Thymus (tissue), 11 donors: ENCODE measurements at regions not wholly inside any gene's neighbourhood (a gene's known extent, or its start where the extent isn't known, plus 50 kb on each side); places are given as distances from the start of the nearest gene placed in this dataset.
"Not testable (repeated sequence)": the region's sequence is repeated elsewhere in the genome, so short reads cannot be mapped to it uniquely, and the experiment has no call there.

Experiments used
- DNase-seq, 9 donors: peaks; one replicate each; pipeline ENCODE4 v3.0.0-alpha.2; 2013; ENCODE audit warnings: low spot score in 9 of 9, low read depth in 6 of 9, missing footprints in 1 of 9
- H3K27ac ChIP-seq, 2 donors: one replicate each; pipeline ENCODE4 v1.5.1; 2013; ENCODE audit warnings: control low read depth in 1 of 2, low read depth in 1 of 2, low read length in 1 of 2, mild to moderate bottlenecking in 1 of 2, moderate library complexity in 1 of 2
- H3K27me3 ChIP-seq, 2 donors: one replicate each; pipeline ENCODE4 v1.5.1; 2013; ENCODE audit warnings: low read length in 1 of 2; ENCODE audit not compliant: control insufficient read depth in 2 of 2, insufficient read depth in 1 of 2
- H3K36me3 ChIP-seq, 2 donors: one replicate each; pipeline ENCODE4 v1.5.1; 2013; ENCODE audit warnings: low read length in 1 of 2, mild to moderate bottlenecking in 1 of 2, moderate library complexity in 1 of 2; ENCODE audit not compliant: control insufficient read depth in 2 of 2, insufficient read depth in 2 of 2
- H3K4me1 ChIP-seq, 2 donors: one replicate each; pipeline ENCODE4 v1.5.1; 2013; ENCODE audit warnings: low read length in 2 of 2; ENCODE audit not compliant: control insufficient read depth in 2 of 2, insufficient read depth in 2 of 2
- H3K4me3 ChIP-seq, 2 donors: one replicate each; pipeline ENCODE4 v1.5.1; 2013; ENCODE audit warnings: low read length in 2 of 2, control low read depth in 1 of 2, mild to moderate bottlenecking in 1 of 2
- H3K9me3 ChIP-seq, 2 donors: one replicate each; pipeline ENCODE4 v1.5.1; 2013; ENCODE audit warnings: low read length in 1 of 2, mild to moderate bottlenecking in 1 of 2; ENCODE audit not compliant: control insufficient read depth in 2 of 2, insufficient read depth in 1 of 2
- WGBS: extraction: QIAGEN DNeasy Blood & Tissue Kit; methylation state at CpG from one replicate; pipeline ENCODE4 v1.1.7; 2013; 5-methylcytosine and 5-hydroxymethylcytosine counted together
- donor health status: healthy.

DNA sequence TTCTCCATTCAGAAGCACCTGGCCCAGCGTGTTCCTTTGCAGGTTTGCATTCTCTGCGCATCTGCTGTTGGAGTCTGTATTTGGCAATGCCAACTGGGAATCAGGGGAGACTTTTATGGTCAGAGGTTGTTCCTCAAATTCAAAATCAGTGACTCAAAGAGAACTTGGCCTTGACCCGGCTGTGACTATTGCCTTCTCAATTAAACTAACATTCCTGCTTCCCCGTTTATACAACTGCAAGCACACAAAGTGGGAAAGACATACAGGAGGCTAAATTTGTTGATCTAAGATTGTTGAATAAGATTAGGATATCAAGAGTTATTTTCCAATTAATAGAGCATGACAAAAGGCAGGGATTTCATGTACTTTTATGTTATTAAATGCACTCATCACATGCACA is 402.4 kb upstream of the IRX2 start:
- DNase-seq = no peak
- no peaks in the 10 kb centered on the region for H3K4me1 ChIP-seq
- no peak overlapping the region for H3K4me3 ChIP-seq
- no peaks in the 10 kb centered on the region for H3K36me3 ChIP-seq
- no peak overlapping the region for H3K27ac ChIP-seq
- 63% methylated on average over 4 of the region's 4 CpGs for WGBS
- no peaks in the 10 kb centered on the region for H3K9me3 ChIP-seq
- H3K27me3 ChIP-seq = peaks cover 0 to 3% of the 10 kb centered on the region in 2 donors

DNA sequence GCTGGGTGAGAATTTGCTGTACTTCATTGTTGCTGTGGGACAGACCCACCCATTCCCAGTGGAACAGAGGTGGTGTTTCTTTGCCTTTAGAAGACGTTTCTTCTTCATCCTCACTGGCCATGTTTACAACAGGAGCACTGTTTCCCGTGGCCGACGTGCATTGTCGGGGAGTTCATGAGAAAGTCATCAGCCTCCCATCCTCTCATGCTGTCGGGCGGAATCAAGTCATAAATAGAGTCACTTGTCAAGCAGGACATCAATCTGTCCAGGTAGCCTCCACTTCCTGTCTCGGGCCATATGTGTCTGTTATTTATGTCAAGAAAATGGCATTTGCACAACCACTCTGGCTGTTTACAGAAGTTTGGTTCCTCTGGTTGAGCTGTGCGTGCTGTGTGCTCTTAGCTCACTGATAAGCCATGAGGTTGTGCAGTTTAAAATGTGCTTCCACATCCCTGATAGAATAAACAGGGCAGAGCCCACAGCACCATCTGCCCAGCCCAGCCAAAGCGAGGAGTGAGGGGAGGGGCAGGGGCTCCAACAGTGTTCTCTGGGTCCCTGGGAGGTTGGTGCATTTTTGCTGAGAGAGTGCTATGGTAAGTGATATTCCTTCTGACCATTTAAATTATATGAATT is 401.9 kb upstream of the IRX2 start:
- H3K36me3 ChIP-seq = no peaks in the 10 kb centered on the region
- no peaks in the 10 kb centered on the region for H3K9me3 ChIP-seq
- 21% methylated on average over 10 of the region's 10 CpGs for WGBS
- H3K27ac ChIP-seq = no peak overlapping the region
- H3K4me1 ChIP-seq = no peaks in the 10 kb centered on the region
- DNase-seq = no peak
- H3K4me3 ChIP-seq = no peak overlapping the region
- H3K27me3 ChIP-seq = peaks cover 0 to 3% of the 10 kb centered on the region in 2 donors

DNA sequence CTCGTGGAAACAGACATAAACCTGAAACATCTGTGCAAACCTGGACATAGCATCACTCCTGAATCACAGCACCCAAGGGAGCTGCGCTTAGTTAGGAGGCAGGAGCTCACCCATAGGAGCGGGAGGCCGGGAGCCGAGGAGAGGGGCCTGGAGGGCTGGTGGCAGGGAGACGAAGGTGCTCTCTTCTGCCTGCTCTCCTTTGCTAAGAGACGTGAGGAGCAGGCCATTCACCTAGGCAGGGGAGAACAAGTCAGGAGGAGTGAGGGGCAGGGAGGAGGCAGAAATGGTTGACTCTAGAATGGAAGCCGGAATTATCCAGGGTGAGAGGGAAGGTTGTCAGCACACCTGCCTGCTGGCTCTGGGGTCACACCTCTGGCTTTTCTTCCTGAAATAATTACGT is 398.4 kb upstream of the IRX2 start:
- no peaks in the 10 kb centered on the region for H3K36me3 ChIP-seq
- H3K9me3 ChIP-seq = no peaks in the 10 kb centered on the region
- H3K27me3 ChIP-seq = peaks cover 0 to 3% of the 10 kb centered on the region in 2 donors
- no peak for DNase-seq
- WGBS = 82% methylated on average over 9 of the region's 9 CpGs
- no peaks in the 10 kb centered on the region for H3K4me1 ChIP-seq
- no peak overlapping the region for H3K4me3 ChIP-seq
- no peak overlapping the region for H3K27ac ChIP-seq

DNA sequence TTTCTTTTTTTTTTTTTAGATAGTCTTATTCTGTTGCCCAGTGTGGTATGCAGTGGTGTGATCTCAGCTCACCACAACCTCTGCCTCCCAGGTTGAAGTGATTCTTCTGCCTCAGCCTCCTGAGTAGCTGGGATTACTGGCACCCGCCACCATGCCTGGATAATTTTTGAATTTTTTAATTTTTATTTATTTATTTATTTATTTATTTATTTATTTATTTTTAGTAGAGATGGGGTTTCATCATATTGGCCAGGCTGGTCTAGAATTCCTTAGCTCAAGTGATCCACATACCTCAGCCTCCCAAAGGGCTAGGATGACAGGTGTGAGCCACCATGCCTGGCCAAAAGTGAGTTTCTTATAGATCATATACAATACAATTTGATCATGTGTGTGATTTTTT is 395.9 kb upstream of the IRX2 start:
- H3K36me3 ChIP-seq, H3K4me3 ChIP-seq, H3K4me1 ChIP-seq, H3K27ac ChIP-seq, H3K9me3 ChIP-seq, H3K27me3 ChIP-seq, DNase-seq: not testable (repeated sequence)
- WGBS = 93% methylated on average over 1 of the region's 1 CpG

DNA sequence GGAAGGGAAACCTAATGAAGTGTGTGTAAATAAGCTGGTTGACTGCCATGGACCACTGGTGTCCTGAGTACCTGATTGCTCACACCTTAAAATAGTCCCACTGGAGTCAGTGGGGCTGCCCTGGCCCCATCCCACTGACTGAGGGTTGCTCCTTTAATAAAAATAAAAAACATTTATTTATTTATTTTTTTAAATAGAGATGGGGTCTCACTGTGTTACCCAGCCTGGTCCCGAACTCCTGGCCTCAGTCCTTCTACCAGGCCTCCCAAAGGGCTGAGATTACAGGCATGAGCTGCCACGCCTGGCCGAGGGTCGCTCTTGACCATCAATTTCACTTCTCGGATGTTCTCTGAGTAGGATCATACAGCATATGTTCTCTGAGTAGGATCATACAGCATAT is 394.2 kb upstream of the IRX2 start:
- DNase-seq = no peak
- H3K4me1 ChIP-seq = no peaks in the 10 kb centered on the region
- H3K27me3 ChIP-seq = no peaks in the 10 kb centered on the region
- 94% methylated on average over 5 of the region's 5 CpGs for WGBS
- no peaks in the 10 kb centered on the region for H3K9me3 ChIP-seq
- H3K36me3 ChIP-seq = no peaks in the 10 kb centered on the region
- no peak overlapping the region for H3K4me3 ChIP-seq
- H3K27ac ChIP-seq = no peak overlapping the region

- Histone ChIP-seq H3K27ac (no peak overlapping the region), H3K36me3 (no peaks in the 10 kb centered on the region), H3K4me3 (no peak overlapping the region), H3K4me1 (no peaks in the 10 kb centered on the region), H3K27me3 (no peaks in the 10 kb centered on the region), H3K9me3 (no peaks in the 10 kb centered on the region)
- 94% methylated on average over 12 of the region's 12 CpGs for WGBS
- no peak for DNase-seq
Measured at GRCh38 chr5:3143382-3143781, 391.9 kb upstream of the IRX2 start.

GRCh38 chr5:3142261-3143027 is 391.0 kb upstream of the IRX2 start:
- no peaks in the 10 kb centered on the region for H3K9me3 ChIP-seq
- H3K4me3 ChIP-seq = no peak overlapping the region
- DNase-seq = no peak
- 81% methylated on average over 25 of the region's 25 CpGs for WGBS
- H3K4me1 ChIP-seq = no peaks in the 10 kb centered on the region
- no peaks in the 10 kb centered on the region for H3K27me3 ChIP-seq
- H3K27ac ChIP-seq = no peak overlapping the region
- H3K36me3 ChIP-seq = no peaks in the 10 kb centered on the region

GRCh38 chr5:3140117-3140516 is 388.6 kb upstream of the IRX2 start:
- no peak for DNase-seq
- H3K27ac ChIP-seq = no peak overlapping the region
- no peaks in the 10 kb centered on the region for H3K4me1 ChIP-seq
- H3K27me3 ChIP-seq = no peaks in the 10 kb centered on the region
- WGBS = 98% methylated on average over 7 of the region's 7 CpGs
- no peaks in the 10 kb centered on the region for H3K9me3 ChIP-seq
- no peak overlapping the region for H3K4me3 ChIP-seq
- no peaks in the 10 kb centered on the region for H3K36me3 ChIP-seq

- H3K4me3 ChIP-seq = no peak overlapping the region
- H3K27ac ChIP-seq = no peak overlapping the region
- no peaks in the 10 kb centered on the region for H3K36me3 ChIP-seq
- H3K4me1 ChIP-seq = no peaks in the 10 kb centered on the region
- no peaks in the 10 kb centered on the region for H3K27me3 ChIP-seq
- 80% methylated on average over 6 of the region's 6 CpGs for WGBS
- H3K9me3 ChIP-seq = no peaks in the 10 kb centered on the region
- DNase-seq = no peak
Measured at GRCh38 chr5:3139499-3139931, 388.0 kb upstream of the IRX2 start.
